ENCODE measurements at regions not wholly inside any gene's neighbourhood (a gene's known extent, or its start where the extent isn't known, plus 50 kb on each side); places are given as distances from the start of the nearest gene placed in this dataset.

DNA sequence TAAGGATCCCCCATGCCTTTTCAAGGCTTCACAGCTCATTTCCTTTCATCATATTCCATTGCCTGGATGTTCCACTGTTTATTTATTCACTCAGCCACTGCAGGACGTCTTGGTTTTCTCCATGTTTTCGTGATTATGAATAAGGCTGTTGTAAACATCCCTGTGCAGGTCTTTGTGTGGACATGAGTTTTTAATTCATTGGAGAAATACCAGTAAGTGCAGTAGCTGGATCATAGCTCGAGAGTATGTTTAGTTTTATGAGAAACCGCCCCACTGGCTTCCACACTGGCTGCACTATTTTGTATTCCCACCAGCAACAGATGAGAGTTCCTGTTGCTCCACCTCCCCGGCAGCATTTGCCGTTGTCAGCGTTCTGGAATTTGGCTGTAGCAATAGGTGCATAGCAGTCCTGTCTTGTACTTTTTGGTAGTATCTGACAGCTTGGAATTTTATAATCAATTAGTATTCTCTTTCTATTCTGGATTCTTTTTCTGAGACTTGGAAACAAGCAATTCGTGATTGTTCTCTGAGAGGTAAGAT, 269.9 kb upstream of the PITRM1 start:
- Histone ChIP-seq H3K4me3 (ENCODE audit: low read length in 2 of 2) (no peak overlapping the region), H3K27ac (ENCODE audit: low read length) (no peak overlapping the region), H3K9ac (ENCODE audit: low read length in 2 of 2) (no peak overlapping the region), H3K4me1 (ENCODE audit: control insufficient read depth, insufficient read depth, low read length) (no peaks in the 10 kb centered on the region), H3K27me3 (ENCODE audit: control insufficient read depth in 1 of 2, insufficient read depth in 2 of 2, low read length in 2 of 2) (no peaks in the 10 kb centered on the region), H3K9me3 (ENCODE audit: control insufficient read depth in 2 of 2, low read length in 2 of 2) (peaks cover 0 to 5% of the 10 kb centered on the region in 2 donors), H3K36me3 (ENCODE audit: control insufficient read depth in 2 of 2, insufficient read depth in 2 of 2, low read length in 2 of 2) (no peaks in the 10 kb centered on the region)

GRCh38 chr10:3439183-3439582, 266.6 kb upstream of the PITRM1 start:
- no peak overlapping the region for H3K9ac ChIP-seq (ENCODE audit: low read length in 2 of 2)
- no peak overlapping the region for H3K4me3 ChIP-seq (ENCODE audit: low read length in 2 of 2)
- H3K27me3 ChIP-seq (ENCODE audit: control insufficient read depth in 1 of 2, insufficient read depth in 2 of 2, low read length in 2 of 2) = no peaks in the 10 kb centered on the region
- H3K36me3 ChIP-seq (ENCODE audit: control insufficient read depth in 2 of 2, insufficient read depth in 2 of 2, low read length in 2 of 2) = no peaks in the 10 kb centered on the region
- no peaks in the 10 kb centered on the region for H3K4me1 ChIP-seq (ENCODE audit: control insufficient read depth, insufficient read depth, low read length)
- no peak overlapping the region for H3K27ac ChIP-seq (ENCODE audit: low read length)
- peaks cover 0 to 5% of the 10 kb centered on the region in 2 donors for H3K9me3 ChIP-seq (ENCODE audit: control insufficient read depth in 2 of 2, low read length in 2 of 2)

DNA sequence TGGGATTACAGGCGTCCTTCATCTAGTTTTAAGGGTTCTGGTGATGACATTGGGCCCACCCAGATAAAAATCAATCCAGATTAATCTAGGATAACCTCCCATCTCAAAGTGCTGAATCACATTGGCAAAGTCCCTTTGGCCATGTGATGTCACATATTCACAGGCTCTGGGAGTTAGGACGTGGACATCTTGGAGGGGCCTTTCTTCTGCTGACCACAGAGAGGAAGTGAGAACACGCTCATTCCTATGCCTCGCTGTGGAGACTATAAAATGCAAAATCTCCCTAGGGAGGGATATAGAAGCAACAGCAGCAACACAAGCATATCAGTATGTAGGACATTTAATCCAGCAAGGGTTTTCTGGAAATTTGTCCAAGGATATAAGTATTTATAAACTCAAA, 266.0 kb upstream of the PITRM1 start:
- H3K27me3 ChIP-seq (ENCODE audit: control insufficient read depth in 1 of 2, insufficient read depth in 2 of 2, low read length in 2 of 2) = no peaks in the 10 kb centered on the region
- peaks cover 0 to 5% of the 10 kb centered on the region in 2 donors for H3K9me3 ChIP-seq (ENCODE audit: control insufficient read depth in 2 of 2, low read length in 2 of 2)
- H3K4me3 ChIP-seq (ENCODE audit: low read length in 2 of 2) = no peak overlapping the region
- H3K4me1 ChIP-seq (ENCODE audit: control insufficient read depth, insufficient read depth, low read length) = no peaks in the 10 kb centered on the region
- no peak overlapping the region for H3K9ac ChIP-seq (ENCODE audit: low read length in 2 of 2)
- no peak overlapping the region for H3K27ac ChIP-seq (ENCODE audit: low read length)
- no peaks in the 10 kb centered on the region for H3K36me3 ChIP-seq (ENCODE audit: control insufficient read depth in 2 of 2, insufficient read depth in 2 of 2, low read length in 2 of 2)

GRCh38 chr10:3435671-3436070, 263.1 kb upstream of the PITRM1 start:
- H3K36me3 ChIP-seq (ENCODE audit: control insufficient read depth in 2 of 2, insufficient read depth in 2 of 2, low read length in 2 of 2) = no peaks in the 10 kb centered on the region
- H3K4me3 ChIP-seq (ENCODE audit: low read length in 2 of 2) = no peak overlapping the region
- H3K4me1 ChIP-seq (ENCODE audit: control insufficient read depth, insufficient read depth, low read length) = no peaks in the 10 kb centered on the region
- H3K27ac ChIP-seq (ENCODE audit: low read length) = no peak overlapping the region
- peaks cover 0 to 5% of the 10 kb centered on the region in 2 donors for H3K9me3 ChIP-seq (ENCODE audit: control insufficient read depth in 2 of 2, low read length in 2 of 2)
- no peak overlapping the region for H3K9ac ChIP-seq (ENCODE audit: low read length in 2 of 2)
- no peaks in the 10 kb centered on the region for H3K27me3 ChIP-seq (ENCODE audit: control insufficient read depth in 1 of 2, insufficient read depth in 2 of 2, low read length in 2 of 2)

GRCh38 chr10:3433988-3434387, 261.4 kb upstream of the PITRM1 start:
- no peak overlapping the region for H3K4me3 ChIP-seq (ENCODE audit: low read length in 2 of 2)
- no peaks in the 10 kb centered on the region for H3K4me1 ChIP-seq (ENCODE audit: control insufficient read depth, insufficient read depth, low read length)
- no peaks in the 10 kb centered on the region for H3K36me3 ChIP-seq (ENCODE audit: control insufficient read depth in 2 of 2, insufficient read depth in 2 of 2, low read length in 2 of 2)
- no peak overlapping the region for H3K9ac ChIP-seq (ENCODE audit: low read length in 2 of 2)
- H3K9me3 ChIP-seq (ENCODE audit: control insufficient read depth in 2 of 2, low read length in 2 of 2) = peaks cover 0 to under 1% of the 10 kb centered on the region in 2 donors
- no peak overlapping the region for H3K27ac ChIP-seq (ENCODE audit: low read length)
- no peaks in the 10 kb centered on the region for H3K27me3 ChIP-seq (ENCODE audit: control insufficient read depth in 1 of 2, insufficient read depth in 2 of 2, low read length in 2 of 2)

DNA sequence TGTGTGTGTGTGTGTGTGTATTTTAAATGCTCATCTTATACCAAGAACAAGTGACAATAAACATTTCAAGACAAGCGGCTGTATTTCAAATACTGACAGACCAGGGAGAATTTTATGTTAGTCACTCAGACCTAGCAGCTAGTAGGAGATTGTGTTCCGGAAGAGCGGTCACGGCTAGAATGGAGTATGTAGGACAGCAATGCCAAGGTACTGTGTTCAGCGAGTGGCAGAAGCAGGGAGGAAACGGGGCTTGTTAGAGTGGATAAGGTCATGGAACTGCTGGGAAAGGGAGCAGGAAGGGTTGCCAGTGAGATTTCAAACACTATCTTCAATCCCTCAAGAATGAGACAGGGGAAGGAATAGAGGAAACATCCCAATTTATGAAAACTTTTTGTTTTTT, 260.5 kb upstream of the PITRM1 start:
- H3K4me1 ChIP-seq (ENCODE audit: control insufficient read depth, insufficient read depth, low read length) = no peaks in the 10 kb centered on the region
- H3K4me3 ChIP-seq (ENCODE audit: low read length in 2 of 2) = no peak overlapping the region
- no peak overlapping the region for H3K27ac ChIP-seq (ENCODE audit: low read length)
- H3K27me3 ChIP-seq (ENCODE audit: control insufficient read depth in 1 of 2, insufficient read depth in 2 of 2, low read length in 2 of 2) = no peaks in the 10 kb centered on the region
- no peaks in the 10 kb centered on the region for H3K36me3 ChIP-seq (ENCODE audit: control insufficient read depth in 2 of 2, insufficient read depth in 2 of 2, low read length in 2 of 2)
- no peaks in the 10 kb centered on the region for H3K9me3 ChIP-seq (ENCODE audit: control insufficient read depth in 2 of 2, low read length in 2 of 2)
- H3K9ac ChIP-seq (ENCODE audit: low read length in 2 of 2) = no peak overlapping the region

DNA sequence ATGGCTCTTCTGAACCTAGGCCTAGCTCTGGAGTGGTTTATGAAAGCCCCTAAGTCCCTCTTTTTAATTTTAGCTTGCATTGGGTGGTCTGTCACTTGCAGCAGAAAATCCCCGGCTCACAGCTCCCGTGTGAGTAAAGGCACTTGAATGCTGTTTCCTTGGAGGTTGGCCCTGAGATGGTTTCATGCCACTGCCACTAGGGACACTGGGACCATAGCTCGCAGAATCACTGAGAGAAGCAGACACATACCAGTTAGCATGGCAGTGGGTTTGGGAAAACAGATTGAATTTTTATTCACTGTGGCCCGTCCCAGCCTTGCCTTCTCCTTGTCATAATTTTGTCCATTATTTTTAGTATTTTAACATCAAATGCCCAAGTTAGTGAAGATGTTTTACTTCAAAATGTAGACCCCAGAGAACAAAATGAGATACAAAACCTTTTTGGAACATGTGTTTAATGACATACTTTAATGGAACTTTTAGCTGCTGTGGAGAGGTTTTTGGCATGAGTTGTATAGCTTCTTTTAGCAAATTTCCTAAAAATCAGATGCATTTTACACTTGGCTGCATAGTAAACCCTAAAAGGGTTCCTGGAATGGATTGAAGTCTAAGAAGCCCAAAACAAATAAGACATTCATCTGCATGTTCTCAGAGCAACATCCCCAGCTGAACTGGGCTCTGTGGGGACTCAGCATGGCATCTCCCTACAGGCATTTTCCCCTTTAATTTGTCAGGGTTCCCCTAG, 259.7 kb upstream of the PITRM1 start:
- Histone ChIP-seq H3K36me3 (ENCODE audit: control insufficient read depth in 2 of 2, insufficient read depth in 2 of 2, low read length in 2 of 2) (no peaks in the 10 kb centered on the region), H3K9ac (ENCODE audit: low read length in 2 of 2) (no peak overlapping the region), H3K4me3 (ENCODE audit: low read length in 2 of 2) (no peak overlapping the region), H3K27ac (ENCODE audit: low read length) (no peak overlapping the region), H3K27me3 (ENCODE audit: control insufficient read depth in 1 of 2, insufficient read depth in 2 of 2, low read length in 2 of 2) (no peaks in the 10 kb centered on the region), H3K9me3 (ENCODE audit: control insufficient read depth in 2 of 2, low read length in 2 of 2) (no peaks in the 10 kb centered on the region), H3K4me1 (ENCODE audit: control insufficient read depth, insufficient read depth, low read length) (no peaks in the 10 kb centered on the region)

- H3K27me3 ChIP-seq (ENCODE audit: control insufficient read depth in 1 of 2, insufficient read depth in 2 of 2, low read length in 2 of 2) = no peaks in the 10 kb centered on the region
- H3K27ac ChIP-seq (ENCODE audit: low read length) = no peak overlapping the region
- no peak overlapping the region for H3K4me3 ChIP-seq (ENCODE audit: low read length in 2 of 2)
- H3K9ac ChIP-seq (ENCODE audit: low read length in 2 of 2) = no peak overlapping the region
- no peaks in the 10 kb centered on the region for H3K4me1 ChIP-seq (ENCODE audit: control insufficient read depth, insufficient read depth, low read length)
- no peaks in the 10 kb centered on the region for H3K9me3 ChIP-seq (ENCODE audit: control insufficient read depth in 2 of 2, low read length in 2 of 2)
- H3K36me3 ChIP-seq (ENCODE audit: control insufficient read depth in 2 of 2, insufficient read depth in 2 of 2, low read length in 2 of 2) = no peaks in the 10 kb centered on the region
These were observed 257.9 kb upstream of the PITRM1 start for GRCh38 chr10:3430501-3430900.

DNA sequence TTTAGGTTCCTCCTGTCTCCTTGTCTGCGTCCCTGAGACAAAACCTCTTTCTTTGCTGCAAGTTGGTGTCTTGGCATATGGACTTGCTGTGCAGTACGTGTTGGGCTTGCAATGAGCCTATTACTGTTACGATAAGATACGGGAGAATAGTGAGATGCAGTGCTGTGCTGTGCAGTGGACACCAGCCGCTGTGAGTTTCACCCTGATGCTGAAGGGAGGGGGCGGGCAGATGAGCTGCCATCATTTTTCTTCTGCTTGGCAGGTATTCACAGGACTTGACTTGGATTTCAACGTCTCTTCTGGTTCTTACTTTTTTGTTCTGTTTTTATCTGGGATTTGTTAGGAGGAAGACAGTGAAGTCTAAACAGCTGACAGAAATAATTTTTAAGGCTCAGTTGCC, 257.1 kb upstream of the PITRM1 start:
- Histone ChIP-seq H3K4me1 (ENCODE audit: control insufficient read depth, insufficient read depth, low read length) (no peaks in the 10 kb centered on the region), H3K36me3 (ENCODE audit: control insufficient read depth in 2 of 2, insufficient read depth in 2 of 2, low read length in 2 of 2) (no peaks in the 10 kb centered on the region), H3K27ac (ENCODE audit: low read length) (no peak overlapping the region)

DNA sequence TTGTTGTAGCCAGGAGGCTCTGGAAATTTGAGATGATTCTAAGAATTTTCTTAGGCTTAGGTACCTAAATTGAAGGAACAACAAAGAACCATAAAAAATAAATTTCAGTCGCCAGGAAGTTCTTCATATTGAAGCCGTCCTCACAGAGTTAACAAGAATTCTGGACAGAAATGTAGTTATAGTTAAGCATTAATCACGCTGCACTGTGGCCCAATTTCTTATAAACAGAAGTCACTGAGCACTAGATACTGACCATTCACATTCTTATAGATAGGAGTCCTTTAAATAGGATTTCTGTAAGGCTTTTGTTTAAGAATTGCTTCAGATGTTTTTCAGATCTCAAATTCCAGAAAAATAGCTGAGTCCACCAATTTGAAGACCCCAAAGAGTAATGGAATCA, 256.2 kb upstream of the PITRM1 start:
- H3K4me3 ChIP-seq (ENCODE audit: low read length in 2 of 2) = no peak overlapping the region
- no peaks in the 10 kb centered on the region for H3K9me3 ChIP-seq (ENCODE audit: control insufficient read depth in 2 of 2, low read length in 2 of 2)
- no peaks in the 10 kb centered on the region for H3K36me3 ChIP-seq (ENCODE audit: control insufficient read depth in 2 of 2, insufficient read depth in 2 of 2, low read length in 2 of 2)
- H3K9ac ChIP-seq (ENCODE audit: low read length in 2 of 2) = no peak overlapping the region
- H3K27me3 ChIP-seq (ENCODE audit: control insufficient read depth in 1 of 2, insufficient read depth in 2 of 2, low read length in 2 of 2) = no peaks in the 10 kb centered on the region
- no peaks in the 10 kb centered on the region for H3K4me1 ChIP-seq (ENCODE audit: control insufficient read depth, insufficient read depth, low read length)
- no peak overlapping the region for H3K27ac ChIP-seq (ENCODE audit: low read length)

More for the DNA sequence above, 257.1 kb upstream of the PITRM1 start:
- Histone ChIP-seq H3K9ac (ENCODE audit: low read length in 2 of 2) (no peak overlapping the region), H3K4me3 (ENCODE audit: low read length in 2 of 2) (no peak overlapping the region), H3K9me3 (ENCODE audit: control insufficient read depth in 2 of 2, low read length in 2 of 2) (no peaks in the 10 kb centered on the region), H3K27me3 (ENCODE audit: control insufficient read depth in 1 of 2, insufficient read depth in 2 of 2, low read length in 2 of 2) (no peaks in the 10 kb centered on the region)

DNA sequence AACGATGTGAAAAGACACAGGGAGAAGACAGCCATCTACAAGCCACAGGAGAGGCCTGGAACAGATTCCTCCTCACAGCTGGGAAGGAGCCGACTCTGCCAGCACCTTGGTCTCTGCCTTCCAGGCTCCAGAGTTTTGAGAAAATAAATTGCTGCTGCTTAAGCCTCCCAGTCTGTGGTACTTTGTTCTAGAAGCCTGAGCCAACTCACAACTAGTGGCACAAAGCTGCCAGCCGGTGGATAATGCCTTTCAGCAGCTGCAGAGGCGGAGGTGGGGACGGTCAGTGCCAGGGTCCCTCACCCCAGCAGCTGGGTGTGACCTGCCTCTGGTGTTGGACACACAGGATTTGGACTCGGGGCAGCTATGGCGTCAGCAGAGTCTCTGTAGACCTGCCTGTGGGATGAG, 255.4 kb upstream of the PITRM1 start:
- H3K4me3 ChIP-seq (ENCODE audit: low read length in 2 of 2) = no peak overlapping the region
- no peaks in the 10 kb centered on the region for H3K27me3 ChIP-seq (ENCODE audit: control insufficient read depth in 1 of 2, insufficient read depth in 2 of 2, low read length in 2 of 2)
- H3K4me1 ChIP-seq (ENCODE audit: control insufficient read depth, insufficient read depth, low read length) = no peaks in the 10 kb centered on the region
- no peaks in the 10 kb centered on the region for H3K9me3 ChIP-seq (ENCODE audit: control insufficient read depth in 2 of 2, low read length in 2 of 2)
- no peaks in the 10 kb centered on the region for H3K36me3 ChIP-seq (ENCODE audit: control insufficient read depth in 2 of 2, insufficient read depth in 2 of 2, low read length in 2 of 2)
- H3K9ac ChIP-seq (ENCODE audit: low read length in 2 of 2) = no peak overlapping the region
- H3K27ac ChIP-seq (ENCODE audit: low read length) = no peak overlapping the region
